ENCODE measurements at regions not wholly inside any gene's neighbourhood (a gene's known extent, or its start where the extent isn't known, plus 50 kb on each side); places are given as distances from the start of the nearest gene placed in this dataset.

GRCh38 chr15:70426096-70426821 lies 328.5 kb upstream of the TLE3 start:
- no peak overlapping the region for H4K8ac ChIP-seq (ENCODE audit: extremely low read depth, insufficient read depth, low read length)
- no peak overlapping the region for H3K27ac ChIP-seq (ENCODE audit: low read depth, low read length)
- H3K56ac ChIP-seq (replicated peaks; ENCODE audit: insufficient read length, low read depth, low read length), result no peak overlapping the region
- H2BK120ac ChIP-seq (replicated peaks; ENCODE audit: low read depth, low read length), result no peak overlapping the region
- 92% methylated on average over 17 of the region's 17 CpGs; no CpG with 5 or more reads in 1 of the 2 experiments for WGBS, 2 experiments (ENCODE audit: extremely low coverage in 1 of 2, insufficient coverage in 1 of 2, insufficient read length in 1 of 2, insufficient replicate concordance in 2 of 2, low coverage in 1 of 2, low lambda C conversion rate in 2 of 2, missing lambda C conversion rate in 1 of 2)
- H2BK15ac ChIP-seq (ENCODE audit: low read length), result no peak overlapping the region
- H2BK5ac ChIP-seq (ENCODE audit: low read depth, low read length), result no peak overlapping the region
- H3K79me1 ChIP-seq (ENCODE audit: low read depth, low read length), result no peaks in the 10 kb centered on the region
- no peak overlapping the region for H2BK20ac ChIP-seq (ENCODE audit: low read length)
- H3K4me1 ChIP-seq (replicated peaks in 1 of 4; ENCODE audit: control insufficient read depth in 3 of 4, insufficient read depth in 4 of 4, low read length in 3 of 4), result peaks cover 0 to 7% (median 3%) of the 10 kb centered on the region in 4 experiments; a peak in 2 of 7 replicates
- H4K5ac ChIP-seq (ENCODE audit: insufficient read length, low read depth, low read length), result no peak overlapping the region
- CTCF ChIA-PET (ENCODE audit: partially characterized antibody), result interaction anchor here (1.0 to 1.8 kb wide), 3 partner anchors 8 to 39 kb away, joined by 3 to 5 read pairs (median 4); no protein-coding TSS in a partner anchor
- no peaks in the 10 kb centered on the region for H3K79me2 ChIP-seq (ENCODE audit: control insufficient read depth in 1 of 2, insufficient read depth in 2 of 2, low read length in 2 of 2)
- no peak overlapping the region for H3K23ac ChIP-seq (ENCODE audit: insufficient read length)
- H3K4ac ChIP-seq (replicated peaks; ENCODE audit: insufficient read length, low read depth, low read length), result no peak overlapping the region
- H3K18ac ChIP-seq (ENCODE audit: extremely low read depth, low read length), result no peak overlapping the region
- no peak overlapping the region for H4K91ac ChIP-seq (replicated peaks; ENCODE audit: insufficient read length, low read length)
- DNase-seq (ENCODE audit: low read depth in 1 of 2, low spot score in 2 of 2) (no peak), FAIRE-seq (no peak)
- no peaks in the 10 kb centered on the region for H4K20me1 ChIP-seq (replicated peaks in 1 of 2; ENCODE audit: control insufficient read depth in 1 of 2, insufficient read depth in 2 of 2, low read length in 2 of 2)
- H3K27me3 ChIP-seq (replicated peaks in 1 of 4; ENCODE audit: control insufficient read depth in 3 of 4, extremely low read depth in 1 of 4, insufficient read depth in 3 of 4, low read length in 3 of 4), result no peaks in the 10 kb centered on the region; a peak in 1 of 7 replicates
- no peak overlapping the region for H3K14ac ChIP-seq (ENCODE audit: insufficient read length)
- no peak overlapping the region for H3K4me3 ChIP-seq (ENCODE audit: extremely low read depth in 1 of 4, insufficient read depth in 2 of 4, low read depth in 3 of 4, low read length in 4 of 4)
- H3K36me3 ChIP-seq (ENCODE audit: control insufficient read depth in 2 of 4, insufficient read depth in 4 of 4, low read length in 3 of 4), result no peaks in the 10 kb centered on the region
- no peak overlapping the region for H3K9ac ChIP-seq (replicated peaks in 1 of 4; ENCODE audit: extremely low read depth in 1 of 4, low read depth in 3 of 4, low read length in 3 of 4)
- no peak overlapping the region for H2AK5ac ChIP-seq (ENCODE audit: low read depth, low read length)
- H2BK12ac ChIP-seq (ENCODE audit: low read depth, low read length), result no peak overlapping the region
- POLR2A ChIA-PET (ENCODE audit: partially characterized antibody), result no interaction called here
- 0 out of 4 replicates have a peak, but pooled peaks cover 0 to 4% of the 10 kb centered on the region in 2 experiments for H3K9me3 ChIP-seq (ENCODE audit: insufficient read depth in 2 of 2, low read depth in 1 of 2, low read length in 1 of 2)
- no peaks in the 10 kb centered on the region for H3K23me2 ChIP-seq (ENCODE audit: low read depth, low read length)
- H3K4me2 ChIP-seq (ENCODE audit: insufficient read depth in 1 of 2, low read depth in 2 of 2, low read length in 2 of 2), result no peak overlapping the region
- TF ChIP-seq ASH2L (IDR thresholded peaks at IDR 0.05; ENCODE audit: low read length), result no peak
- TF ChIP-seq RBBP5 (IDR thresholded peaks at IDR 0.05; ENCODE audit: borderline replicate concordance, low read depth, low read length), result no peak
- no peak for TF ChIP-seq POU5F1 (IDR thresholded peaks at IDR 0.05; ENCODE audit: low read depth, low read length)
- TF ChIP-seq ATF2 (IDR thresholded peaks at IDR 0.05; ENCODE audit: low read length), result no peak
- TF ChIP-seq SIN3A (conservative IDR thresholded peaks at IDR 0.05 in 1 of 2, IDR thresholded peaks at IDR 0.05 in 1 of 2; ENCODE audit: low read depth in 1 of 2, low read length in 2 of 2), result no peak
- no peak overlapping the region for H2AFZ ChIP-seq (ENCODE audit: low read length)

Data from H1 (cell line).